Liver (tissue), 3 donors: ENCODE measurements at regions not wholly inside any gene's neighbourhood (a gene's known extent, or its start where the extent isn't known, plus 50 kb on each side); places are given as distances from the start of the nearest gene placed in this dataset.

Source experiments
- FOXA1 ChIP-seq: IDR thresholded peaks from 2 replicates; pipeline ENCODE4 v1.6.1; 2016; ENCODE audit warnings: antibody characterized with exemption
- GABPA ChIP-seq, 2 donors: IDR thresholded peaks in 1 of 2; conservative IDR thresholded peaks in 1 of 2; 2 replicates each; pipeline ENCODE4 v1.6.1; 2016; ENCODE audit warnings: antibody characterized with exemption in 2 of 2, mild to moderate bottlenecking in 1 of 2, moderate library complexity in 1 of 2
- HNF4A ChIP-seq, 2 donors: conservative IDR thresholded peaks; 2 replicates each; pipeline ENCODE4 v1.6.1; 2016; ENCODE audit warnings: antibody characterized with exemption in 2 of 2, mild to moderate bottlenecking in 2 of 2
- MAX ChIP-seq: IDR thresholded peaks from 2 replicates; pipeline ENCODE4 v1.6.1; 2016; ENCODE audit warnings: antibody characterized with exemption
- RAD21 ChIP-seq, 2 donors: IDR thresholded peaks; 2 replicates each; pipeline ENCODE4 v1.6.1; 2016; ENCODE audit warnings: antibody characterized with exemption in 2 of 2, mild to moderate bottlenecking in 2 of 2
- REST ChIP-seq: IDR thresholded peaks from 2 replicates; pipeline ENCODE4 v1.6.1; 2016; ENCODE audit warnings: antibody characterized with exemption, mild to moderate bottlenecking
- RXRA ChIP-seq, 2 donors: IDR thresholded peaks; 2 replicates each; pipeline ENCODE4 v1.6.1; 2017 to 2018; ENCODE audit warnings: antibody characterized with exemption in 2 of 2, mild to moderate bottlenecking in 1 of 2
- SP1 ChIP-seq: IDR thresholded peaks from 2 replicates; pipeline ENCODE4 v1.6.1; 2018; ENCODE audit warnings: antibody characterized with exemption, mild to moderate bottlenecking
- TAF1 ChIP-seq: conservative IDR thresholded peaks from 2 replicates; pipeline ENCODE4 v1.6.1; 2016; ENCODE audit warnings: antibody characterized with exemption, mild to moderate bottlenecking
- YY1 ChIP-seq: IDR thresholded peaks from 2 replicates; pipeline ENCODE4 v1.6.1; 2016; ENCODE audit warnings: antibody characterized with exemption, mild to moderate bottlenecking
- ZBTB33 ChIP-seq: IDR thresholded peaks from 2 replicates; pipeline ENCODE4 v1.6.1; 2016; ENCODE audit warnings: antibody characterized with exemption
- TF ChIP-seq, protein P1 (sequence below): fragments of 150-350 bp; IDR thresholded peaks from 2 replicates; pipeline ENCODE4 v1.5.1; 2017; ENCODE audit warnings: improper control_type of control experiment, low read depth, low read length; ENCODE audit not compliant: missing input control
- TF ChIP-seq, protein P2 (sequence below): IDR thresholded peaks from 2 replicates; pipeline ENCODE4 v1.6.1; 2016; ENCODE audit warnings: antibody characterized with exemption
- donor health status: healthy.
- donor health status: healthy.

DNA sequence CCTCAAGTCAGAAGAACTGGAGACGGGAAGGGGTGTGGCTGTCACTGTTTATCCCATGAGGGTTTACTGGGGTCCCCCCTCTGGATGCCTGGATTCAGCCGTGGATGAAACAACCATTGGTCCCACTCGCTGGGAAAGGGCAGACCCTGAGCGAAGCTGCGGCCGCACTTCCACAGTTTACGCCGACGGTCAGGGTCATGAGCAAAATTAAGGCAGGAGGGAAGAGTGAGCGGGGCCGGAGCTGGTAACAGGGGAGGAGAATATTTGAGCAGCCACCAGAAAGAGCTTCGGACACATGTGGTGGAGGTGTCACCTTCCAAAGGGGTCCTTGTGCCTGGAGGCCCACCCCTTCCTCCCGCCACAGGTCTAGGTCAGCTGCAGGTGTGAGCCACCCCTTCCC is 344.9 kb downstream of the BRD1 start:
- TF ChIP-seq, protein P1, sequence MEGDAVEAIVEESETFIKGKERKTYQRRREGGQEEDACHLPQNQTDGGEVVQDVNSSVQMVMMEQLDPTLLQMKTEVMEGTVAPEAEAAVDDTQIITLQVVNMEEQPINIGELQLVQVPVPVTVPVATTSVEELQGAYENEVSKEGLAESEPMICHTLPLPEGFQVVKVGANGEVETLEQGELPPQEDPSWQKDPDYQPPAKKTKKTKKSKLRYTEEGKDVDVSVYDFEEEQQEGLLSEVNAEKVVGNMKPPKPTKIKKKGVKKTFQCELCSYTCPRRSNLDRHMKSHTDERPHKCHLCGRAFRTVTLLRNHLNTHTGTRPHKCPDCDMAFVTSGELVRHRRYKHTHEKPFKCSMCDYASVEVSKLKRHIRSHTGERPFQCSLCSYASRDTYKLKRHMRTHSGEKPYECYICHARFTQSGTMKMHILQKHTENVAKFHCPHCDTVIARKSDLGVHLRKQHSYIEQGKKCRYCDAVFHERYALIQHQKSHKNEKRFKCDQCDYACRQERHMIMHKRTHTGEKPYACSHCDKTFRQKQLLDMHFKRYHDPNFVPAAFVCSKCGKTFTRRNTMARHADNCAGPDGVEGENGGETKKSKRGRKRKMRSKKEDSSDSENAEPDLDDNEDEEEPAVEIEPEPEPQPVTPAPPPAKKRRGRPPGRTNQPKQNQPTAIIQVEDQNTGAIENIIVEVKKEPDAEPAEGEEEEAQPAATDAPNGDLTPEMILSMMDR, result no peak
- TF ChIP-seq, protein P2, sequence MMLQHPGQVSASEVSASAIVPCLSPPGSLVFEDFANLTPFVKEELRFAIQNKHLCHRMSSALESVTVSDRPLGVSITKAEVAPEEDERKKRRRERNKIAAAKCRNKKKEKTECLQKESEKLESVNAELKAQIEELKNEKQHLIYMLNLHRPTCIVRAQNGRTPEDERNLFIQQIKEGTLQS, result no peak
- TF ChIP-seq REST (no peak), MAX (no peak), RXRA (IDR thresholded peaks at IDR 0.05) (no peak), SP1 (no peak), TAF1 (no peak), ZBTB33 (no peak), RAD21 (IDR thresholded peaks at IDR 0.05) (no peak), HNF4A (conservative IDR thresholded peaks at IDR 0.05) (no peak), FOXA1 (no peak), GABPA (IDR thresholded peaks at IDR 0.05 in 1 of 2, conservative IDR thresholded peaks at IDR 0.05 in 1 of 2) (no peak), YY1 (no peak)
